Right lobe of liver (tissue), 6 donors: ENCODE measurements at regions not wholly inside any gene's neighbourhood (a gene's known extent, or its start where the extent isn't known, plus 50 kb on each side); places are given as distances from the start of the nearest gene placed in this dataset.

ENCODE experiments used
- ATAC-seq, 4 donors: fragments of 200-7000 bp; cut with Tn5 transposase; one replicate each; pipeline ENCODE4 v1.9.1; 2020; ENCODE audit warnings: mild to moderate bottlenecking in 4 of 4, moderate library complexity in 4 of 4
- DNase-seq, 3 donors: peaks; one replicate each; pipeline ENCODE4 v3.0.0-alpha.2; 2020
- H3K27ac ChIP-seq, 3 donors: fragments of 200-600 bp; one replicate each; pipeline ENCODE4 v1.8.0; 2022
- H3K27me3 ChIP-seq, 2 donors: fragments of 200-600 bp; one replicate each; pipeline ENCODE4 v1.8.0; 2022
- H3K36me3 ChIP-seq, 4 donors: fragments of 200-600 bp; sonication (generic) in 1 of 4; one replicate each; pipeline versions ENCODE4 v1.5.1 to v1.8.0; 2017 to 2022; ENCODE audit warnings: control low read depth in 1 of 4
- H3K4me1 ChIP-seq, 4 donors: fragments of 200-600 bp; sonication (generic) in 1 of 4; one replicate each; pipeline versions ENCODE4 v1.5.1 to v1.8.0; 2017 to 2022; ENCODE audit warnings: control low read depth in 1 of 4
- H3K4me3 ChIP-seq, 3 donors: fragments of 200-600 bp; one replicate each; pipeline ENCODE4 v1.8.0; 2022
- H3K9me3 ChIP-seq, 4 donors: fragments of 200-600 bp; sonication (generic) in 1 of 4; one replicate each; pipeline versions ENCODE4 v1.5.1 to v1.8.0; 2017 to 2022; ENCODE audit warnings: control low read depth in 1 of 4
- CTCF ChIP-seq, 4 donors: fragments of 200-600 bp in 3 of 4; fragments of 450-650 bp in 1 of 4; IDR thresholded peaks; one replicate each; pipeline versions ENCODE4 v1.5.1 to v1.8.0; 2016 to 2022; ENCODE audit warnings: antibody characterized with exemption in 4 of 4, mild to moderate bottlenecking in 2 of 4
- POLR2A ChIP-seq: fragments of 450-650 bp; IDR thresholded peaks from one replicate; pipeline ENCODE4 v1.6.1; 2017; ENCODE audit warnings: antibody characterized with exemption, mild to moderate bottlenecking
- WGBS: methylation state at CpG from one replicate; pipeline ENCODE4 v1.1.6; 2018; ENCODE audit warnings: low coverage, low lambda C conversion rate; ENCODE audit not compliant: insufficient coverage; ENCODE audit errors: missing lambda C conversion rate; 5-methylcytosine and 5-hydroxymethylcytosine counted together
- intact Hi-C, 2 donors: fragments of 100-400 bp; cut with DNase I; formaldehyde crosslinking; loops; one replicate each; pipeline versions ENCODE4 v1.11.2 to v1.14.1; 2022
- donor health status: DM: no; HTN: yes; CAD: no.
- donor health status: DM: no; HTN: no; CAD: no.
- donor health status: DM: no; HTN: no; CAD: no.
- donor health status: DM: no; HTN: yes; CAD: no.
- donor health status: DM: no; HTN: yes; CAD: no.

- H3K4me3 ChIP-seq, result no peak overlapping the region
- intact Hi-C loops, result no loop called here
- ATAC-seq (no peak), DNase-seq (no peak)
- no peaks in the 10 kb centered on the region for H3K27me3 ChIP-seq
- TF ChIP-seq POLR2A (no peak), CTCF (IDR thresholded peaks at IDR 0.05) (no peak)
- H3K9me3 ChIP-seq, result no peaks in the 10 kb centered on the region
- 80% methylated on average over 1 of the region's 2 CpGs for WGBS
- no peak overlapping the region for H3K27ac ChIP-seq
- H3K36me3 ChIP-seq, result no peaks in the 10 kb centered on the region
- no peaks in the 10 kb centered on the region for H3K4me1 ChIP-seq
These were observed 150.1 kb upstream of the RFX3 start for GRCh38 chr9:3675946-3676345.

GRCh38 chr9:3674561-3674960, 148.8 kb upstream of the RFX3 start:
- H3K4me3 ChIP-seq, result no peak overlapping the region
- intact Hi-C loops, result no loop called here
- no peaks in the 10 kb centered on the region for H3K27me3 ChIP-seq
- no peaks in the 10 kb centered on the region for H3K36me3 ChIP-seq
- no peaks in the 10 kb centered on the region for H3K9me3 ChIP-seq
- H3K4me1 ChIP-seq, result no peaks in the 10 kb centered on the region
- 92% methylated on average over 5 of the region's 5 CpGs for WGBS
- TF ChIP-seq POLR2A (no peak), CTCF (IDR thresholded peaks at IDR 0.05) (no peak)
- ATAC-seq (no peak), DNase-seq (no peak)
- H3K27ac ChIP-seq, result no peak overlapping the region

- ATAC-seq, result no peak
- WGBS, result 98% methylated on average over 4 of the region's 5 CpGs
These were observed 146.6 kb upstream of the RFX3 start for GRCh38 chr9:3672399-3672798.

GRCh38 chr9:3664044-3664443, 138.2 kb upstream of the RFX3 start:
- Histone ChIP-seq H3K4me1 (no peaks in the 10 kb centered on the region), H3K36me3 (no peaks in the 10 kb centered on the region), H3K9me3 (no peaks in the 10 kb centered on the region), H3K4me3 (no peak overlapping the region), H3K27me3 (no peaks in the 10 kb centered on the region), H3K27ac (no peak overlapping the region)
- DNase-seq, result no peak
- ATAC-seq, result no peak
- WGBS, result 64% methylated on average over 1 of the region's 1 CpG
- intact Hi-C loops, result no loop called here
- no peak for TF ChIP-seq CTCF (IDR thresholded peaks at IDR 0.05)
- no peak for TF ChIP-seq POLR2A

More at GRCh38 chr9:3672399-3672798, 146.6 kb upstream of the RFX3 start:
- intact Hi-C loops, result no loop called here
- Histone ChIP-seq H3K36me3 (no peaks in the 10 kb centered on the region), H3K9me3 (no peaks in the 10 kb centered on the region), H3K27me3 (no peaks in the 10 kb centered on the region), H3K4me3 (no peak overlapping the region), H3K27ac (no peak overlapping the region), H3K4me1 (no peaks in the 10 kb centered on the region)
- no peak for TF ChIP-seq CTCF (IDR thresholded peaks at IDR 0.05)
- TF ChIP-seq POLR2A, result no peak
- no peak for DNase-seq

GRCh38 chr9:3662671-3663070, 136.9 kb upstream of the RFX3 start:
- no peak overlapping the region for H3K4me3 ChIP-seq
- intact Hi-C loops, result no loop called here
- H3K27ac ChIP-seq, result no peak overlapping the region
- DNase-seq (no peak), ATAC-seq (no peak)
- no peak for TF ChIP-seq CTCF (IDR thresholded peaks at IDR 0.05)
- no peak for TF ChIP-seq POLR2A
- H3K36me3 ChIP-seq, result no peaks in the 10 kb centered on the region
- no peaks in the 10 kb centered on the region for H3K4me1 ChIP-seq
- no peaks in the 10 kb centered on the region for H3K9me3 ChIP-seq
- 86% methylated on average over 4 of the region's 4 CpGs for WGBS
- H3K27me3 ChIP-seq, result no peaks in the 10 kb centered on the region
